Natural killer cell (primary cell): ENCODE measurements at regions not wholly inside any gene's neighbourhood (a gene's known extent, or its start where the extent isn't known, plus 50 kb on each side); places are given as distances from the start of the nearest gene placed in this dataset.
"Not testable (repeated sequence)": the region's sequence is repeated elsewhere in the genome, so short reads cannot be mapped to it uniquely, and the experiment has no call there.

Source experiments
- ATAC-seq, 3 donors: fragments of 150-1000 bp in 2 of 3; fragments of 200-7000 bp in 1 of 3; cut with Tn5 transposase; 1 replicate in 1 of 3; 2 replicates in 2 of 3; pipeline ENCODE4 v1.10.0; 2021; ENCODE audit warnings: mild to moderate bottlenecking in 2 of 3, moderate library complexity in 2 of 3
- DNase-seq, 2 donors: peaks; one replicate each; pipeline versions ENCODE4 v3.0.0 to v3.0.0-alpha.2; 2013 to 2021; ENCODE audit warnings: mixed read lengths in 1 of 2
- H3K27ac ChIP-seq: one replicate; pipeline ENCODE4 v1.5.1; 2013; ENCODE audit warnings: mild to moderate bottlenecking, low read length
- H3K27me3 ChIP-seq: one replicate; pipeline ENCODE4 v1.6.1; 2013; ENCODE audit warnings: low read length; ENCODE audit not compliant: control insufficient read depth, insufficient read depth
- H3K36me3 ChIP-seq: one replicate; pipeline ENCODE4 v1.6.1; 2013; ENCODE audit warnings: low read length; ENCODE audit not compliant: control insufficient read depth, insufficient read depth
- H3K4me1 ChIP-seq: one replicate; pipeline ENCODE4 v1.6.1; 2013; ENCODE audit warnings: low read length; ENCODE audit not compliant: control insufficient read depth, insufficient read depth
- H3K4me3 ChIP-seq: one replicate; pipeline ENCODE4 v1.5.1; 2013; ENCODE audit warnings: low read length
- H3K9me3 ChIP-seq: one replicate; pipeline ENCODE4 v1.6.1; 2013; ENCODE audit warnings: low read length; ENCODE audit not compliant: control insufficient read depth, insufficient read depth
- H3K27ac Mint-ChIP-seq, 2 donors: one replicate each; pipeline ENCODE4 v1.8.0; 2022; ENCODE audit warnings: mild to moderate bottlenecking in 2 of 2, mixed read lengths in 2 of 2, moderate library complexity in 1 of 2
- H3K27me3 Mint-ChIP-seq, 2 donors: one replicate each; pipeline ENCODE4 v1.8.0; 2022; ENCODE audit warnings: low read depth in 2 of 2, mixed read lengths in 2 of 2
- H3K36me3 Mint-ChIP-seq: one replicate; pipeline ENCODE4 v1.8.0; 2022; ENCODE audit warnings: mixed read lengths
- H3K4me1 Mint-ChIP-seq, 2 donors: one replicate each; pipeline ENCODE4 v1.8.0; 2022; ENCODE audit warnings: mixed read lengths in 2 of 2
- H3K4me3 Mint-ChIP-seq: one replicate; pipeline ENCODE4 v1.8.0; 2022; ENCODE audit warnings: mild to moderate bottlenecking, moderate library complexity, mixed read lengths
- H3K9me3 Mint-ChIP-seq, 2 donors: one replicate each; pipeline ENCODE4 v1.8.0; 2022; ENCODE audit warnings: mixed read lengths in 2 of 2
- WGBS: methylation state at CpG from one replicate; pipeline ENCODE4 v1.1.7; 2013; ENCODE audit warnings: missing lambda C conversion rate; ENCODE audit not compliant: insufficient coverage; 5-methylcytosine and 5-hydroxymethylcytosine counted together
- intact Hi-C: fragments of 100-400 bp; cut with micrococcal nuclease; formaldehyde crosslinking; loops from one replicate; pipeline ENCODE4 v1.14.2; 2022

DNA sequence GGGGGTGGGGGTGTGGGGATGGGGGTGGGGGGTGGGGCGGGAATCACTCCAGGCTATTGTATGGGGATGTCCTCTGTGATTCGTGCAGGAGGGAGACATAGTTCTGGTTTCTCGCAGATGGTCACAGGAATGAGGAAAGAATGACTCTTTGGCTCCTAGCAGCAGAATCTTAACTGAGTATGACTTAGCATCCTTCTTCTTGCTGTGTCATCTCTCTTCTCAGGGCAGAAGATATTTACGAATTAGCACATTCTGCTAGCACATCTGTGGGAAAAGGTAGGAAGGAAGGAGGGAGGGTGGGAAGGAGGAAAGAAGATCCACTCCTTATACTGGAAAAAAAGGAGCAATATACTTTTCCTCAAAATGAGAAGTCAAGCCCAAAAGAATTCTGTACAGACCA is 686.8 kb upstream of the DEFB115 start:
- WGBS, result 68% methylated on average over 2 of the region's 4 CpGs
- DNase-seq, H3K4me3 Mint-ChIP-seq, H3K36me3 Mint-ChIP-seq, H3K27me3 ChIP-seq, H3K4me3 ChIP-seq, H3K9me3 Mint-ChIP-seq, H3K27ac ChIP-seq, H3K27me3 Mint-ChIP-seq, ATAC-seq, H3K36me3 ChIP-seq, H3K4me1 Mint-ChIP-seq, H3K9me3 ChIP-seq, H3K27ac Mint-ChIP-seq, intact Hi-C loops, H3K4me1 ChIP-seq: not testable (repeated sequence)

DNA sequence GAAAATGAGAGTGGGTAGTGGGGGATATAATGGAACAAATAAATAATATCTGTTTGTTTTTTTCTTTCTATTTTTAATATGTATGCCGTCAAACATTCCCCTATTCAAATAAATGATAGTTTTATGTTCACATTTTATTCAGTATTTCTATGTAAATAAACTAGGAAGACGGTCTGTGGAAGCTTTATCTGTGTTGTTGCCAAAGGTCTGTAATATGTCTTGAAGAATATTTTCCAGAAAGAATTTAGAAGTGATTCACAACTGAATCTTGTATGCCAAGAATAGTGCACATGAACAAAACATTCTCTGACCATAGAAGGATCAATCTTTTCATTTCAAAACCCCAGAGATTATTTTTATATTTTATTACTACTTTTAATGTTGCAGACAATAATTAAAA is 683.1 kb upstream of the DEFB115 start:
- WGBS, result no CpG with 5 or more reads among the region's 2 CpGs
- H3K9me3 ChIP-seq, DNase-seq, H3K27ac ChIP-seq, H3K4me1 ChIP-seq, H3K4me1 Mint-ChIP-seq, H3K27me3 ChIP-seq, H3K4me3 ChIP-seq, H3K36me3 Mint-ChIP-seq, H3K36me3 ChIP-seq, H3K9me3 Mint-ChIP-seq, intact Hi-C loops, H3K27ac Mint-ChIP-seq, ATAC-seq, H3K4me3 Mint-ChIP-seq, H3K27me3 Mint-ChIP-seq: not testable (repeated sequence)

DNA sequence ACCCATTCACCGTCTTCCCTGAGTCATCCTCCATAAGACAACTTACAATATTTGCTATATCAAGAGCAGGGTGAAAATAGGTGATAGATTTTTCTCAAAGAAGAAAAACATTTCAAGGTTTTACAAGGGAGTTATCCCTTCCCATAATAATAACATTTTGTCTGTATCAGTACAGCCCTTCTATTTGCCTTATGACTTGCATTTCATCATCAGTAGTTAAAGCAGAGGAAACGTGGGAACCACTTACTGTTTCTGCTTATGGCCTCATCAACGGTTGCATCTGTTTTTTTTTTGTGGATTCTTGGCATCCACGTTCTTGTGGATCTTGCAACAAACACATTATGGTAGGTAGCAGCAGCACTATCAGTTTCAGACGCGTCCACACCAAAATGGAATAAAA is 678.4 kb upstream of the DEFB115 start:
- peaks cover 10% of the 10 kb centered on the region for H3K36me3 Mint-ChIP-seq
- H3K4me1 Mint-ChIP-seq, H3K9me3 Mint-ChIP-seq, H3K27ac Mint-ChIP-seq, H3K36me3 ChIP-seq, H3K27ac ChIP-seq, H3K4me3 ChIP-seq, DNase-seq, H3K27me3 Mint-ChIP-seq, H3K9me3 ChIP-seq, H3K4me3 Mint-ChIP-seq, intact Hi-C loops, H3K27me3 ChIP-seq, ATAC-seq, H3K4me1 ChIP-seq: not testable (repeated sequence)
- 76% methylated on average over 4 of the region's 6 CpGs for whole genome bisulfite sequencing

DNA sequence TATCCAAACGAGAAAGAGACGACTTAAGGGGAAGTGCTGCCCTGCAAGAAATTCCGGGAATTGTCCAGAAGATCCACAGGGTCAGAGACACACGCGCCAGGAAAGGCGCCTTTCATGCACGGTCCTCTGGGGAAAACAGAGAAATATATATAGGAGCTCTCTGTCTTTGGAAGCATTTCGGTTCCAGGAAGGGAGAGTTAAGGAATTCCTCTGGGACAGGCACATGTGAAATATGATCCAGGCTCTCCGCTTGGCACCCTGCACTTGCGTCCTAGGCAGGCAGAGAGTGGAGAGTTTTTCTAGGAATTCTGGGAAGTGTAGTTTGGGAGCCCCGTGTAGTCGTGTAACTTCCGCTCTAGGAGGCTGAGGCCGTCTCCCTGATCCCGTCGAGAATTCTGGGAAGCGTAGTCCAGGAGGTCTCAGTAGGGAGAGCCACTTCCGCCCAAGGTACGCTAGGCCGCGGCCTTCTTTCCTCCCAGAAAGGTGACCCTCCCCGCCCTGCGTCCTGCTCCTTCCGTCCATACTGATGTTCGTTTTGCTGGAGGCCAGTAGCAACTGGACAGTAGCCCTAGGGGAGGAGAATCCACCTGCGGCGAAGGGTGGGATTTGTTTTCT is 677.5 kb upstream of the DEFB115 start:
- H3K9me3 ChIP-seq, H3K27ac ChIP-seq, H3K4me3 Mint-ChIP-seq, H3K4me1 ChIP-seq, H3K4me1 Mint-ChIP-seq, H3K27ac Mint-ChIP-seq, H3K4me3 ChIP-seq, ATAC-seq, H3K9me3 Mint-ChIP-seq, H3K27me3 Mint-ChIP-seq, intact Hi-C loops, H3K36me3 ChIP-seq, H3K27me3 ChIP-seq, DNase-seq: not testable (repeated sequence)
- 29% methylated on average over 25 of the region's 27 CpGs for WGBS
- H3K36me3 Mint-ChIP-seq, result peaks cover 10% of the 10 kb centered on the region

DNA sequence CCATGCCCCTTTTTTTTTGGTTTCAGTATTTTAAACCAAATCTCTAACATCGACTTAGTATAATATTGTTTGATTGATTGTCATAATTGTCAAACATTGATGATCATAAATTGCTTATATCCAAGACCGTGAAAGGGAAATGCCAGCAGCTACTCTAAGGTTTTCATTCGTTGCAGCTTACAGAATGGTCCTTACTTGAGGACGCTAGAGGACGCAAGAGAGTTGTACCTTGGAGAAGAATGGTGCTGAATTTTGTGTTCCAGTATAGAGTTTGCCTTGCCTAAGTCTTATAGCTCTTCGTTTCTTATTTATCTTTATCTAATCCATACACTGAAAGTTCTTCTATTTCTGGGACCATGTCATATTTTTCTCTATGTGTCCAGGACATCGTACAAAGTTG is 675.6 kb upstream of the DEFB115 start:
- H3K27ac Mint-ChIP-seq, ATAC-seq, H3K9me3 Mint-ChIP-seq, H3K4me1 Mint-ChIP-seq, H3K9me3 ChIP-seq, H3K27me3 Mint-ChIP-seq, H3K27me3 ChIP-seq, H3K4me3 Mint-ChIP-seq, H3K4me3 ChIP-seq, H3K27ac ChIP-seq, H3K4me1 ChIP-seq, intact Hi-C loops, DNase-seq, H3K36me3 ChIP-seq: not testable (repeated sequence)
- WGBS, result 32% methylated on average over 4 of the region's 7 CpGs
- H3K36me3 Mint-ChIP-seq, result peaks cover 15% of the 10 kb centered on the region

DNA sequence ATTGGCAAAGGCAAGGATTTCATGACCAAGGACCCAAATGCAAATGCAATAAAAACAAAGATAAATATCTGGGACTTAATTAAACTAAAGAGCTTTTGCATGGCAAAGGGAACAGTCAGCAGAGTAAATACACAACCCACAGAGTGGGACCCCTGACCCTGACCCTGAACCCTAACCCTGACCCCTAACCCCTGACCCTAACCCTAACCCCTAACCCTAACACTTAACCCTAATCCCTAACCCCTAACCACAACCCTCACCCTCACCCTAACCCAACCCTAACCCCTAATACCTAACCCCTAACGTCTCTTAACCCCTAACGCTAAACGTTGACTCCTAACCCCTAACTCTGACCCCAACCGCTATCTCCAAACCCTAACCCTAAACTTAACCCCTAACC is 673.1 kb upstream of the DEFB115 start:
- WGBS, result 78% methylated on average over 3 of the region's 4 CpGs
- H3K4me1 ChIP-seq, H3K27me3 ChIP-seq, H3K4me3 Mint-ChIP-seq, H3K4me3 ChIP-seq, H3K27ac ChIP-seq, ATAC-seq, H3K27ac Mint-ChIP-seq, H3K4me1 Mint-ChIP-seq, H3K36me3 ChIP-seq, H3K9me3 ChIP-seq, DNase-seq, intact Hi-C loops, H3K9me3 Mint-ChIP-seq, H3K27me3 Mint-ChIP-seq: not testable (repeated sequence)
- peaks cover 16% of the 10 kb centered on the region for H3K36me3 Mint-ChIP-seq

DNA sequence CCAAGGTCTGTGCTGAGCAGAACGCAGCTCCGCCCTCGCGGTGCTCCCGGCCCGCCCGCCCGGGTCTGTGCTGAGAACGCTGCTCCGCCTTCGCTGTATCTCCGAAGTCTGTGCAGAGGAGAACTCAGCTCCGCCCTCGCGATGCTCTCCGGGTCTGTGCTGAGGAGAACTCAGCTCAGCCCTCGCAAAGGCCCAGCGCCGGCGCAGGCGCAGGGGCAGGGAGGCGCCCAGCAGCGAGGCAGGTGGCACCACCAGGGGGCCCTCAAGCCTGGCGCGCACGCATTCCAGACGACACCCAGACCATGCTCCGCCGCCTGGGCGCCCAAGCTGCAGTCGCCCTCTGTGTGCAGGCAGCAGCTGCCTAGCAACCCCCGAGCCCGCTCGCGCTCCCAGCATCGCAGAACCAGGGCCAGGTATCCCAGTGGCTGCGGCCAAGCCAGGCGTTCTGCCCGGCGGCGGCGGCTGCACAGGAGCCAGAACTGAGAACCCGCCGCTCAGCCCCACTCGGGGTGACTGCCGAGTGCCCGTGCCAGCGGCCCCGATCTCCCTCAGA is 672.1 kb upstream of the DEFB115 start:
- H3K36me3 ChIP-seq, ATAC-seq, H3K4me1 ChIP-seq, H3K27ac ChIP-seq, H3K27ac Mint-ChIP-seq, H3K9me3 ChIP-seq, H3K9me3 Mint-ChIP-seq, H3K4me3 ChIP-seq, intact Hi-C loops, H3K27me3 ChIP-seq, H3K4me1 Mint-ChIP-seq, H3K27me3 Mint-ChIP-seq, H3K4me3 Mint-ChIP-seq: not testable (repeated sequence)
- DNase-seq, result peak in 1 of 2 donors; percentile 5
- 34% methylated on average over 49 of the region's 49 CpGs for WGBS
- H3K36me3 Mint-ChIP-seq, result peaks cover 16% of the 10 kb centered on the region

DNA sequence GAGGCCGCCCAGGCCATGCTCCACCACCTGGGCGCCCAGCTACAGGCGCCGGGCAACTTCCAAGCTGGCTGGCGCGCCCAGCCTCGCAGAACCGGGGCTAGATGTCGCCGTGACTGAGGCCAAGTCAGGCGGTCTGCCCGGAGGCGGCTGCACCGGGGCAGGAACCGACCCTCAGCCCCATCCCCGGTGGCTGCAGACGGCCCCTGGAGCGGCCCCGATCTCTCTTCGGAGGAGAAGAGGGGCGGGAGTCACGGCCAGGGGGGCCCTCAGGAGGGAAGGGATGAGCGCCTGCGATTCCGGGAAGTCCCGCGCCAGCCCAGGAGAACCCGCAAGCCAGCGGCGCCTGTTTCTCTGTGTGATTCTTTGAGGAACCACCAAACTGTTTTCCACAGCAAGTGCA is 671.3 kb upstream of the DEFB115 start:
- H3K9me3 Mint-ChIP-seq, ATAC-seq, intact Hi-C loops: not testable (repeated sequence)

More for the DNA sequence above, 671.3 kb upstream of the DEFB115 start:
- H3K36me3 Mint-ChIP-seq, result peaks cover 16% of the 10 kb centered on the region
- H3K4me3 ChIP-seq, H3K4me3 Mint-ChIP-seq, H3K36me3 ChIP-seq, H3K4me1 Mint-ChIP-seq, H3K27ac ChIP-seq, H3K27me3 Mint-ChIP-seq, H3K27me3 ChIP-seq, H3K9me3 ChIP-seq, H3K27ac Mint-ChIP-seq, H3K4me1 ChIP-seq, DNase-seq: not testable (repeated sequence)
- WGBS, result 41% methylated on average over 28 of the region's 30 CpGs
